Frontal cortex (tissue), 3 donors: ENCODE measurements at regions not wholly inside any gene's neighbourhood (a gene's known extent, or its start where the extent isn't known, plus 50 kb on each side); places are given as distances from the start of the nearest gene placed in this dataset.
"Not testable (repeated sequence)": the region's sequence is repeated elsewhere in the genome, so short reads cannot be mapped to it uniquely, and the experiment has no call there.

Source experiments
- DNase-seq, 2 donors: peaks; one replicate each; pipeline ENCODE4 v3.0.0; 2012; ENCODE audit warnings: low spot score in 2 of 2
- FAIRE-seq: peaks from 2 replicates; lab custom pipeline; 2012; peaks lifted over from hg19 to GRCh38; lab: Jason Lieb, UNC
- donor health status: control.
- donor health status: control.
- donor health status: control.

GRCh38 chr10:28977518-28977917 is 300.2 kb downstream of the BAMBI start:
- no peak for FAIRE-seq

GRCh38 chr10:28980264-28980663 is 302.9 kb downstream of the BAMBI start:
- DNase-seq: no peak
- FAIRE-seq: no peak

More at GRCh38 chr10:28977518-28977917, 300.2 kb downstream of the BAMBI start:
- no peak for DNase-seq

- DNase-seq (no peak), FAIRE-seq (no peak)
Measured at GRCh38 chr10:28981007-28981406, 303.7 kb downstream of the BAMBI start.

GRCh38 chr10:28982974-28983373 is 305.7 kb downstream of the BAMBI start:
- FAIRE-seq (no peak), DNase-seq (no peak)

DNA sequence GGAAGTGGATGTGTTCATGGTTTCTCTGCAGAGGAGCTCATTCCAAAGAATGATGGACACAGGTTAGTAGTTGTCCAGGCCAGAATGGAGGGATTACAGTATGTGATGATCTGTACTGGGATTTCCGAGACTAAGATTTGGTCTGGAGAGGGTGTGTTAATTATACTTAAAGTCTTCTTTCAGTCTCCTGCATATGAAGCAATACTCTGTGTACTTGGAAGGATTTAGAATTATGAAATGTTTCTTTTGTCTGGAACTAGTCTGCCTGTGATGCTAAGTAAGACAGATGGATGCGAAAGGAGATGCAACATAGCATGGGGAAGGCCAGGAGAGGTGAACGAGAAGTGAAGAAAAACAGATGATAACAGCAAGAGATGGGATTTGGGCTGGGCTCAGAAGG is 305.1 kb upstream of the LYZL1 start:
- DNase-seq (no peak), FAIRE-seq (no peak)

GRCh38 chr10:28984431-28984830 is 304.4 kb upstream of the LYZL1 start:
- DNase-seq: peak in 1 of 2 donors; percentile 28
- no peak for FAIRE-seq

DNA sequence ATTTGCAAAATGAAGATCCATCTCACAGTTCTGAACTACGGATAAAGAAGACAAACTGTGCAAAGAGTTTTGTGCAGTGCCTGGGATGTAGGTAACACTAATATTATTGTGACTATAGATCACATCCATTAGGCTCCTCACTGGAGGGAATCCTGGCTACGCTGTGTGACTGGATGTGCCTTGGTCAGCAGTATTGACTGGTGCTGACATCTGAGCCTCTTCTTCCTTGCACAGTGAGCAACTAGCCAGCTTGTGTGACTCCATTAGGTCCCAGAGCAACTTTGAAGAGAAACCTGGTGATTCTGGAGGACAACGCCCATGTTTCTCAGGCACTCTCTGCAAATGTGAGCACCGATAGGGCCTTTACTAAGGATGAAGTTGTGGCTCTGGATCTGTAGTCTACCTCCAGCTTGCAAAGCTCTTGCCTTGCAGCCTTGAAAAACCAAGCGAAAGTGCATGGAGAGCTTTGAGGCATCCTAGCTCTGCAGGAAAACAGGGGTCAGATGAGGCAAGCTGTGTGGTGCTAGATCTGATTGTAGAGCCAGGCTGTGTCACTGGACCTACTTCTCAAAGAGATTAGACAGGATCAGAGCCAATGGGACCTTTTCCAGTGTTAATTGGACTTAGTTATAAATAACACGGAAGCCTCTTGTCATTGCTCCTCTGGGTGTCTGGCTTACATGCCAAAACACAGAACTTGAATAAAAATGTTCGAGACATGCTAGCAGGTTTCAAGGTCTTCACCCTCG is 303.6 kb upstream of the LYZL1 start:
- DNase-seq (no peak), FAIRE-seq (no peak)

DNA sequence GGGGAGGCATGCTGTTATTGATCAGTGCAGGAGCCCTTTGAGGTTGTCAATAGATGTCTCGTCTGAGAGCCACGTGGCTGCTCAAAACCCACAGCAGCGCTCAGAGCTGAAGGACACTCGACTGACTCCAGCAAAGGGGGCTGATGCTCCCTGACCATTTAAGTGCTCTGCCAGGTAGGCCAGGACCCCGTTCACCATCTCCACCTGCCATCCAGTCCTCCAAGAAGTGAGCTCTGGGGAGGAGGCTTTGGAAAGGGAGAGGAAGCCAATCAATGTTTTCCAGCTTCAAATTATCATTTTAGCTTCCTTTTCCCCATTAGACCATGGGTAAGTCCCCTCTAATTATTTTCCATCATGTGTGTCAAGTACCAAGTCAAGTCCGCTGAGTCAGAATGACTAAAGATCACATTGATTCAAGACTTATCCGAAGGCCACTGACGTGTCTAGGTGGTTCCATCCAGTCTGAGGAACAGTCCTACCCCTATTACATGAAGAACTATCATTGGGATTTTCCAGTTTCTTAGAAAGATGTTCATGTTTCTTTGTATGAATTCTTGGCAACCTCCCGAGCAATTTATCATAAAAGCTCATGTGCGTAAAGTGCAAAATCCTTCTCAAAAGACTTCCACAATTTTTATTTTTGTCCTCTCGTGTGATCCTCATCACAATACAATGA is 302.6 kb upstream of the LYZL1 start:
- FAIRE-seq: no peak
- DNase-seq: no peak

- FAIRE-seq (no peak), DNase-seq (no peak)
Measured at GRCh38 chr10:28986856-28987255, 302.0 kb upstream of the LYZL1 start.

DNA sequence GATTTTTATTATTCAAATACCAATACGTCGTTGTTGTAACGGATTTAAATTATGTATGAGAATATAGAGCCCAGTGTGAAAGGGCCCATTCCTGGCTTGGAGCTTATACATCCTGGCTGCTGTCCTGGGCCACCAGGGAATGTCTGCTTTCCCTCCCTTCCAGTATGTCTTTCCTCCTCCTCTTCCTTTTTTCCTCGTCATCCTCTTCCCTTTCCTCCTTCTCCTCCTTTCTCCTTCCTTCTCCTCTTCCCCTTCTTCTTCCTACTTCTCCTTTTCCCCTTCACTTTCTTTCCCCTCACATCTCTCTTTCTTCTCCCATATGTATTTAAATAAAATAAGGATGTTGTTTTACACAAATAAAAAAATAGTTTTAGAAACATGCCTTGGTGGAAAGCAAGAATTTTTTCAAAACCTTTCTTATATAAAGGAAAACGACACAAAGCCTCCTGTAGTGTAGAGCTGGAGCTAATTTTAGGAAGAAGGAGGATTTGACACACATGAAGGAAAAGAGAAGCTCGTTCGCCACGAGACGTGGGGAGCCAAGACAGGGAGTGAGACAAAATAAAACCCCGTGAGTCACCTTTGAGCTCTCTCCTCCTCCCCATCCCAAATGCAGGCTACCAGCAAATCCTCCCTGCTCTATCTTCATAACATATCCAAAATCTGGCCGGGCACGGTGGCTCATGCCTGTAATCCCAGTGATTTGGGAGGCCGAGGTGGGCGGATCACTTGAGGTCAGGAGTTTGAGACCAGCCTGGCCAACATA is 301.1 kb upstream of the LYZL1 start:
- FAIRE-seq (no peak), DNase-seq (no peak)

- DNase-seq (no peak), FAIRE-seq (no peak)
Measured at GRCh38 chr10:28988980-28989379, 299.9 kb upstream of the LYZL1 start.

- no peak for FAIRE-seq
- DNase-seq: no peak
Measured at GRCh38 chr10:28991333-28992270, 297.3 kb upstream of the LYZL1 start.

DNA sequence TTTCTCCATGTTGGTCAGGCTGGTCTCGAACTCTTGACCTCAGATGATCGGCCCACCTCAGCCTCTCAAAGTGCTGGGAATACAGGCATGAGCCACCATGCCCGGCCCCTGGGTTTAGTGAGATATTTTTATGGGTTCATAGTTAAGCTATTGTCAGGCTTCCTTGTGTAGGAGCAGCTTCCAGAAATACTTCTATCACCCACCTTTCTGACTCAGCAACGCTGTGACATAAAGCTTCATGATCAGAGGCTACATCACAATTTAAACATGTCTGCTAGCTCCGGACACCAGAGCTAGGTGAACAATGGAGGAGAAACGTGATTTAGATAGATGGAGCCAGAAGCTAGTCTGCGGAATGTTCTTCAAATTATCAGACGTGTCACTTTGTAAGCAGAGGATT is 295.8 kb upstream of the LYZL1 start:
- no peak for DNase-seq
- FAIRE-seq: no peak

DNA sequence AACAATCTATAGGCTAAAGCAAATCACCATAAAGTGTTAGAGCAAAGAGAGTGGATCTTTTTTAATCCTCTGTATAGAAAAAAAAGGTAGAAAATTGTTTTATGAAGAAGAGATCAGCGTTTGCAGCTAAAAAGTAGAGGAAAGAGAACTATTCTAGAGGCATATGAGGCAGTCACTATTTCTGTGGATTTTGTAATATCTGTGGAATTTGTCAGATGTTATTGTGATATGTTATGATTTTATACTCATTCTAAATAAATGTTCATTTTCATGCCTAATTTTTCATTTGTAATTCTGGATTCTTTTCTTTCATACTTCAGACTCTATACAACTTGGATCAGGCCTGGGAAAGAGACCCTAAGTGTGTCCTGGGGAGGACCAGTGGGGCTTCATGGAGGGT is 295.0 kb upstream of the LYZL1 start:
- no peak for FAIRE-seq
- DNase-seq: no peak

- not testable (repeated sequence) for DNase-seq
Measured at GRCh38 chr10:28994802-28995201, 294.1 kb upstream of the LYZL1 start.

GRCh38 chr10:28995497-28995896 is 293.4 kb upstream of the LYZL1 start:
- FAIRE-seq (no peak), DNase-seq (no peak)

More at GRCh38 chr10:28994802-28995201, 294.1 kb upstream of the LYZL1 start:
- FAIRE-seq: not testable (repeated sequence)

- no peak for DNase-seq
Measured at GRCh38 chr10:28996345-28996744, 292.5 kb upstream of the LYZL1 start.

DNA sequence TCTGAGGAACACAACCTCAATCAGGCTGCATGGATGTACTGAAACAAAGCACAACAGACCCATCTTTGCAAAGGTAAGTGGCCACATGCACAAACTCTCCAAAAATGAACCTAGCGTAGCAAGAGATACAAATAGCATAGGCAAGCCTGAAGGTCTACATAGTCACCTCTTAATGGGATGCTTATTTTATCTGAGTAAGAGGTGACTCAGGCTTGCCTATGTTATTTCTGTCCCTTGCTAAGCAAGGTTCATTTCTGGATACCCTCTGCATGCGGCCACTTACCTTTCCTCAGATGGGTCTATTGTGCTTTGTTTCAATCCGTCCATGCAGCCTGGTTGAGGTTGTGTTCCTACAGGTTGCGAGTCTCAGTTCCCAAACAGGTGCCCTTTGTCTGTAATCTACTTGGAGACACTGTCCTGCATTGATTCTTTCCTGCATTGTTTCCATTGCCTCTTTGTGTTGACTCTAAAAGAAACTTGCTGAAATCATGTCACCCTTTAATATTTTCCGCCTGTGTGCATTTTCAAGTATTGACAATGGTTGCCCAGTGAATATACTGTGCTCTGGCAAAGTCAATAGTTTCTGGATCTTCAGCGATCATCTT is 291.8 kb upstream of the LYZL1 start:
- no peak for DNase-seq
- FAIRE-seq: no peak

More at GRCh38 chr10:28996345-28996744, 292.5 kb upstream of the LYZL1 start:
- no peak for FAIRE-seq

- FAIRE-seq: no peak
- no peak for DNase-seq
Measured at GRCh38 chr10:28997734-28998133, 291.1 kb upstream of the LYZL1 start.
